ENCODE measurements at regions not wholly inside any gene's neighbourhood (a gene's known extent, or its start where the extent isn't known, plus 50 kb on each side); places are given as distances from the start of the nearest gene placed in this dataset.

GRCh38 chr12:118880720-118881493, 100.4 kb upstream of the SRRM4 start:
- DNase-seq (ENCODE audit: low read depth) = no peak
- TF ChIP-seq, protein P1, sequence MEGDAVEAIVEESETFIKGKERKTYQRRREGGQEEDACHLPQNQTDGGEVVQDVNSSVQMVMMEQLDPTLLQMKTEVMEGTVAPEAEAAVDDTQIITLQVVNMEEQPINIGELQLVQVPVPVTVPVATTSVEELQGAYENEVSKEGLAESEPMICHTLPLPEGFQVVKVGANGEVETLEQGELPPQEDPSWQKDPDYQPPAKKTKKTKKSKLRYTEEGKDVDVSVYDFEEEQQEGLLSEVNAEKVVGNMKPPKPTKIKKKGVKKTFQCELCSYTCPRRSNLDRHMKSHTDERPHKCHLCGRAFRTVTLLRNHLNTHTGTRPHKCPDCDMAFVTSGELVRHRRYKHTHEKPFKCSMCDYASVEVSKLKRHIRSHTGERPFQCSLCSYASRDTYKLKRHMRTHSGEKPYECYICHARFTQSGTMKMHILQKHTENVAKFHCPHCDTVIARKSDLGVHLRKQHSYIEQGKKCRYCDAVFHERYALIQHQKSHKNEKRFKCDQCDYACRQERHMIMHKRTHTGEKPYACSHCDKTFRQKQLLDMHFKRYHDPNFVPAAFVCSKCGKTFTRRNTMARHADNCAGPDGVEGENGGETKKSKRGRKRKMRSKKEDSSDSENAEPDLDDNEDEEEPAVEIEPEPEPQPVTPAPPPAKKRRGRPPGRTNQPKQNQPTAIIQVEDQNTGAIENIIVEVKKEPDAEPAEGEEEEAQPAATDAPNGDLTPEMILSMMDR (IDR thresholded peaks at IDR 0.05; ENCODE audit: insufficient read depth, low read depth, low read length) = no peak

DNA sequence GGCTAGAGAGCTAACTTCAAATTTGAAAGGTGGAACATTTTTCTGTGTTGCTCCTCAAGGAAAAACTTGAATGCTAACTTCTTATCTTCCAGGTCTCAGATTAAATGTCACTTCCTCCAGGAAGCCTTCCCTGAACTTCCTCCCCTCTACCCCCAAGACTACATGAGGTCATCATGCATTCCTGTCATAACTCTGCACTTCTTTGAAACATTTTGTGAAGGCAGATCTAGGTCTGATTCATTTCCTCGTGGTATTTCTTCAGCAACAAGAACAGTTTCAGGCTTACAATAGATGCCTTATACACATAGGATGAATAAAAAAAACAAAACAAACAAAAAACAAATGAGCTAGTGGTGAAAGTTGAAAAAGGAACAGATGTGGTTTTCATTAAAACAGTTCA, 97.1 kb upstream of the SRRM4 start:
- no peak overlapping the region for H3K4me3 ChIP-seq (ENCODE audit: low read depth, low read length)
- TF ChIP-seq, protein P1 (IDR thresholded peaks at IDR 0.05; ENCODE audit: insufficient read depth, low read depth, low read length) = no peak
- no peak for DNase-seq (ENCODE audit: low read depth)

More at GRCh38 chr12:118880720-118881493, 100.4 kb upstream of the SRRM4 start:
- no peak overlapping the region for H3K4me3 ChIP-seq (ENCODE audit: low read depth, low read length)

GRCh38 chr12:118900993-118901392, 80.3 kb upstream of the SRRM4 start:
- TF ChIP-seq, protein P1 (IDR thresholded peaks at IDR 0.05; ENCODE audit: insufficient read depth, low read depth, low read length) = no peak
- no peak overlapping the region for H3K4me3 ChIP-seq (ENCODE audit: low read depth, low read length)
- no peak for DNase-seq (ENCODE audit: low read depth)

GRCh38 chr12:118908811-118909210, 72.5 kb upstream of the SRRM4 start:
- TF ChIP-seq, protein P1 (IDR thresholded peaks at IDR 0.05; ENCODE audit: insufficient read depth, low read depth, low read length) = no peak
- no peak for DNase-seq (ENCODE audit: low read depth)
- no peak overlapping the region for H3K4me3 ChIP-seq (ENCODE audit: low read depth, low read length)

DNA sequence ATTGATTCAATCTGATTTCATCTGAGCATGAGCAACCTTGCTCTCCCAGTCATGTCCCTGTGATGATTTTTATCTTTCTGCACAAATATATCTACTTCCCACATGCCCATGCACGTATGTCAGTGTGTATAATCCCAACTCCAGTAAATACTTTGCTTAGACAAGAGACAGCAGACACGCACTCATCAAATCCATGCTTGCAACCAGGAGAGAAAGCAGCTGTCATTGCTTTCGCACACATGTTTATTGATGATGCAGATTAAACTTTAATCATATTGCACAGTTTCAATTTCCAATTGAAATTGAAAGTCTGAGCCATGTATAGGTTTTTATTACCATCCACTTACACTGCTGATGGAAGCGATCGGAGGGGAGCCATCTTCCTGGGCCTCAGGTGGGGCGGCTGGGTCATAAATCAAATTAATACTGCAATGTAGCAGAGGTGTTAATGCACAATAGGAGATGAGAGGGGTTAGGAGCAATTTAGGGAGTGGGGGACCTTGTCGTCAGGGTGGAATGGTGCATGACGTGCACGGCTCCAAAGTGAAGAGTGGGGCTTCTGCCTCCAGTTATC, 68.6 kb upstream of the SRRM4 start:
- no peak for DNase-seq (ENCODE audit: low read depth)
- no peak overlapping the region for H3K4me3 ChIP-seq (ENCODE audit: low read depth, low read length)
- TF ChIP-seq, protein P1 (IDR thresholded peaks at IDR 0.05; ENCODE audit: insufficient read depth, low read depth, low read length) = no peak

DNA sequence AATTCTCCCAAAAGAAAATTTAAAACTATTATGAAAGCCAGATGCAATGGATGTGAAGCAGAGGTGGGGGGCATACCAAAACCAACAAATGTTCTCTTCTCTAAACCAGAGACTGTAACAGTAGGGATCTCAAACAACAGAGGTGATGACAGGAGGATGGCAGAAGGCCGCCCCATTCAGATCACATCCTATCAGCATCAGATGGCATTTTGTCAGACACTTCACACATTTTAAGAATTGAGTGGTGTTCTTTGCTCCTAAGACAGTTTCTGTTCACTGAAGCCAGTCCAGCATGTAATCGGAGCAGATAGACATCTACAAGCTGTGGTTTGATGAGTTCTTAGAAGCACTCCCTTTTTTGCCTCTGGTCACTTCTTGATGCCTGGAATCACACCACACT, 59.6 kb upstream of the SRRM4 start:
- TF ChIP-seq, protein P1 (IDR thresholded peaks at IDR 0.05; ENCODE audit: insufficient read depth, low read depth, low read length) = no peak
- no peak for DNase-seq (ENCODE audit: low read depth)
- no peak overlapping the region for H3K4me3 ChIP-seq (ENCODE audit: low read depth, low read length)

Data from fibroblast of villous mesenchyme (primary cell).